OCI-LY7 (cell line): ENCODE measurements at regions not wholly inside any gene's neighbourhood (a gene's known extent, or its start where the extent isn't known, plus 50 kb on each side); places are given as distances from the start of the nearest gene placed in this dataset.

Experiments
- BruUV-seq: library from RNA; stranded (reverse); fragments of 400-500 nt; replicated peaks from 2 replicates; lab custom pipeline; 2021; lab: Mats Ljungman, UMichigan
- CTCF ChIA-PET: fragments of 300-600 bp; sonication (Branson Sonifier 250); formaldehyde crosslinking; loops from one replicate; lab custom pipeline; 2022; ENCODE audit warnings: antibody characterized with exemption; ENCODE audit not compliant: unreplicated experiment; lab: Charles Lee
- POLR2A ChIA-PET: fragments of 300-600 bp; sonication (Branson Sonifier 250); formaldehyde crosslinking; loops from one replicate; lab custom pipeline; 2022; ENCODE audit warnings: antibody characterized with exemption; lab: Charles Lee
- DNase-seq: peaks from one replicate; pipeline ENCODE4 v3.0.0-alpha.2; 2015; ENCODE audit warnings: low spot score
- H2AFZ ChIP-seq: fragments of 200-600 bp; sonication (generic), shearing (Covaris generic); 2 replicates; pipeline ENCODE4 v1.6.1; 2014; ENCODE audit warnings: mild to moderate bottlenecking, antibody characterized with exemption, low read length, moderate library complexity
- H3K27ac ChIP-seq: fragments of 200-600 bp; sonication (generic); 2 replicates; pipeline ENCODE4 v1.5.1; 2014; ENCODE audit warnings: mixed run types, low read depth, mild to moderate bottlenecking, moderate library complexity, low read length, inconsistent platforms; ENCODE audit not compliant: poor library complexity, severe bottlenecking
- H3K36me3 ChIP-seq: fragments of 200-600 bp; sonication (generic); 2 replicates; pipeline ENCODE4 v1.6.1; 2014; ENCODE audit warnings: mild to moderate bottlenecking, antibody characterized with exemption, low read length, moderate library complexity, mixed read lengths; ENCODE audit not compliant: insufficient read depth
- H3K4me1 ChIP-seq: fragments of 200-600 bp; sonication (generic); 2 replicates; pipeline ENCODE4 v1.5.1; 2014; ENCODE audit warnings: mild to moderate bottlenecking, low read length; ENCODE audit not compliant: insufficient read depth, poor library complexity, severe bottlenecking
- H3K4me2 ChIP-seq: fragments of 200-600 bp; sonication (generic); 2 replicates; pipeline ENCODE4 v1.6.1; 2014; ENCODE audit warnings: mild to moderate bottlenecking, low read length
- H3K4me3 ChIP-seq: fragments of 200-600 bp; sonication (generic); 2 replicates; pipeline ENCODE4 v1.5.1; 2014; ENCODE audit warnings: mild to moderate bottlenecking, low read depth, low read length; ENCODE audit not compliant: poor library complexity, severe bottlenecking
- H3K79me2 ChIP-seq: fragments of 200-600 bp; sonication (generic); 2 replicates; pipeline ENCODE4 v1.6.1; 2016; ENCODE audit warnings: low read depth, mild to moderate bottlenecking, low read length, moderate library complexity, mixed read lengths; ENCODE audit not compliant: insufficient read depth
- H3K9me2 ChIP-seq: fragments of 200-600 bp; sonication (generic); 2 replicates; pipeline ENCODE4 v1.6.1; 2016; ENCODE audit warnings: mild to moderate bottlenecking, low read length, mixed read lengths; ENCODE audit not compliant: insufficient read depth
- H3K9me3 ChIP-seq: fragments of 200-600 bp; sonication (generic); 2 replicates; pipeline ENCODE4 v1.6.1; 2014; ENCODE audit warnings: mild to moderate bottlenecking, mixed run types, low read length, mixed read lengths
- H4K20me1 ChIP-seq: fragments of 200-600 bp; sonication (generic); 2 replicates; pipeline ENCODE4 v1.6.1; 2014; ENCODE audit warnings: mild to moderate bottlenecking, antibody characterized with exemption, low read length, moderate library complexity, mixed read lengths; ENCODE audit not compliant: insufficient read depth
- CTCF ChIP-seq: fragments of 200-600 bp; sonication (generic); conservative IDR thresholded peaks from 2 replicates; pipeline ENCODE4 v1.5.1; 2014; ENCODE audit warnings: mild to moderate bottlenecking, antibody characterized with exemption, low read length, moderate library complexity, mixed read lengths
- EZH2phosphoT487 ChIP-seq: fragments of 200-600 bp; sonication (generic); IDR thresholded peaks from 2 replicates; pipeline ENCODE4 v1.6.1; 2018; ENCODE audit warnings: low read depth, borderline replicate concordance, mild to moderate bottlenecking, mixed run types, antibody characterized with exemption, low read length, moderate library complexity, mixed read lengths
- intact Hi-C: fragments of 100-400 bp; cut with micrococcal nuclease; formaldehyde crosslinking; loops from one replicate; pipeline ENCODE4 v1.10.0; 2022; ENCODE audit not compliant: unreplicated experiment

- Histone ChIP-seq H4K20me1 (no peaks in the 10 kb centered on the region), H3K36me3 (no peaks in the 10 kb centered on the region), H3K4me1 (no peaks in the 10 kb centered on the region), H3K9me2 (no peaks in the 10 kb centered on the region), H3K9me3 (no peaks in the 10 kb centered on the region), H3K4me2 (no peak overlapping the region), H3K27ac (no peak overlapping the region), H3K4me3 (no peak overlapping the region), H3K79me2 (no peaks in the 10 kb centered on the region), H2AFZ (no peak overlapping the region)
- POLR2A ChIA-PET, result no interaction called here
- CTCF ChIA-PET, result no interaction called here
- no peak for DNase-seq
- no TSS peak for BruUV-seq
- TF ChIP-seq CTCF (no peak), EZH2phosphoT487 (no peak)
- intact Hi-C loops, result no loop called here
Measured at GRCh38 chr11:87675993-87676392, 499.2 kb downstream of the RAB38 start.

- no peaks in the 10 kb centered on the region for H3K79me2 ChIP-seq
- no peaks in the 10 kb centered on the region for H3K9me2 ChIP-seq
- H3K4me1 ChIP-seq, result no peaks in the 10 kb centered on the region
- no peak overlapping the region for H3K4me2 ChIP-seq
- ChIA-PET POLR2A (no interaction called here), CTCF (no interaction called here)
- H2AFZ ChIP-seq, result no peak overlapping the region
- no peaks in the 10 kb centered on the region for H4K20me1 ChIP-seq
- TF ChIP-seq EZH2phosphoT487, result no peak
- no peak overlapping the region for H3K27ac ChIP-seq
- H3K4me3 ChIP-seq, result no peak overlapping the region
- H3K9me3 ChIP-seq, result no peaks in the 10 kb centered on the region
- H3K36me3 ChIP-seq, result no peaks in the 10 kb centered on the region
- DNase-seq, result no peak
- BruUV-seq, result no TSS peak
- intact Hi-C loops, result no loop called here
Measured at GRCh38 chr11:87666730-87667129, 508.5 kb downstream of the RAB38 start.

GRCh38 chr11:87662287-87662686 is 513.0 kb downstream of the RAB38 start:
- Histone ChIP-seq H4K20me1 (no peaks in the 10 kb centered on the region), H3K4me3 (no peak overlapping the region), H3K4me2 (no peak overlapping the region), H3K36me3 (no peaks in the 10 kb centered on the region), H3K27ac (no peak overlapping the region), H2AFZ (no peak overlapping the region), H3K9me3 (no peaks in the 10 kb centered on the region), H3K9me2 (no peaks in the 10 kb centered on the region), H3K79me2 (no peaks in the 10 kb centered on the region), H3K4me1 (no peaks in the 10 kb centered on the region)
- TF ChIP-seq CTCF (no peak), EZH2phosphoT487 (no peak)
- ChIA-PET POLR2A (no interaction called here), CTCF (no interaction called here)
- no peak for DNase-seq
- intact Hi-C loops, result no loop called here
- no TSS peak for BruUV-seq
